Adrenal gland (tissue), 9 donors: ENCODE measurements at regions not wholly inside any gene's neighbourhood (a gene's known extent, or its start where the extent isn't known, plus 50 kb on each side); places are given as distances from the start of the nearest gene placed in this dataset.

Source experiments
- DNase-seq, 7 donors: peaks; one replicate each; pipeline ENCODE4 v3.0.0-alpha.2; 2019 to 2020
- H3K27ac ChIP-seq, 5 donors: fragments of 200-600 bp; sonication (generic) in 4 of 5; 1 replicate in 3 of 5; 2 replicates in 2 of 5; pipeline versions ENCODE4 v1.5.1 to v1.8.0; 2016 to 2020; ENCODE audit warnings: mild to moderate bottlenecking in 1 of 5
- H3K27me3 ChIP-seq: fragments of 200-600 bp; 2 replicates; pipeline ENCODE4 v1.8.0; 2021
- H3K36me3 ChIP-seq, 2 donors: fragments of 200-600 bp; replicated peaks in 1 of 2; 1 replicate in 1 of 2; 2 replicates in 1 of 2; pipeline versions ENCODE4 v1.5.1 to v1.8.0; 2018 to 2022
- H3K4me1 ChIP-seq, 2 donors: fragments of 200-600 bp; replicated peaks in 1 of 2; 1 replicate in 1 of 2; 2 replicates in 1 of 2; pipeline versions ENCODE4 v1.5.1 to v1.8.0; 2018 to 2021
- H3K4me3 ChIP-seq, 4 donors: fragments of 200-600 bp; sonication (generic) in 3 of 4; one replicate each; pipeline ENCODE4 v1.5.1; 2016 to 2018
- H3K9me3 ChIP-seq, 3 donors: fragments of 200-600 bp; sonication (generic) in 1 of 3; replicated peaks in 1 of 3; 1 replicate in 2 of 3; 2 replicates in 1 of 3; pipeline versions ENCODE4 v1.5.1 to v1.8.0; 2016 to 2021
- CTCF ChIP-seq, 6 experiments: fragments of 450-650 bp in 4 of 6; fragments of 200-600 bp in 2 of 6; sonication (generic) in 1 of 6; IDR thresholded peaks; 1 replicate in 5 of 6; 2 replicates in 1 of 6; pipeline versions ENCODE4 v1.5.1 to v1.8.0; 2016 to 2021; ENCODE audit warnings: antibody characterized with exemption in 6 of 6, mild to moderate bottlenecking in 2 of 6, moderate library complexity in 1 of 6
- POLR2A ChIP-seq, 2 donors: fragments of 450-650 bp; IDR thresholded peaks; one replicate each; pipeline ENCODE4 v1.6.1; 2017; ENCODE audit warnings: antibody characterized with exemption in 2 of 2, mild to moderate bottlenecking in 2 of 2, moderate library complexity in 1 of 2
- WGBS, 4 donors: extraction: QIAGEN DNeasy Blood & Tissue Kit in 2 of 4; methylation state at CpG; one replicate each; pipeline versions ENCODE4 v1.1.5 to v1.1.7; 2013 to 2017; 5-methylcytosine and 5-hydroxymethylcytosine counted together
- intact Hi-C, 2 donors: fragments of 100-400 bp; cut with DNase I; formaldehyde crosslinking; loops; one replicate each; pipeline versions ENCODE4 v1.14.1 to v1.15.0; 2022 to 2023
- donor health status: healthy with polysubstance abuse.
- donor health status: Bipolar disorder and iron deficiency.
- donor health status: DM: yes; HTN: yes; CAD: no.
- donor health status: DM: no; HTN: no; CAD: no.
- donor health status: DM: no; HTN: no; CAD: no.

GRCh38 chr2:129490641-129491040, 488.8 kb upstream of the RAB6C start:
- Histone ChIP-seq H3K27ac (no peak overlapping the region), H3K27me3 (no peaks in the 10 kb centered on the region), H3K9me3 (no peaks in the 10 kb centered on the region), H3K4me3 (no peak overlapping the region), H3K4me1 (no peaks in the 10 kb centered on the region), H3K36me3 (no peaks in the 10 kb centered on the region)
- intact Hi-C loops, result no loop called here
- WGBS, 4 donors, result 68 to 79% (median 74%) methylated on average over 6 to 7 of the region's 7 CpGs
- no peak for DNase-seq
- no peak for TF ChIP-seq POLR2A (IDR thresholded peaks at IDR 0.05)
- no peak for TF ChIP-seq CTCF (IDR thresholded peaks at IDR 0.05)

- WGBS, 4 donors, result 6 to 17% (median 11%) methylated on average over 2 of the region's 2 CpGs
Observed at GRCh38 chr2:129491308-129491707, 488.2 kb upstream of the RAB6C start.

GRCh38 chr2:129492548-129492947, 486.9 kb upstream of the RAB6C start:
- Histone ChIP-seq H3K9me3 (no peaks in the 10 kb centered on the region), H3K27ac (no peak overlapping the region), H3K4me3 (no peak overlapping the region), H3K36me3 (no peaks in the 10 kb centered on the region), H3K4me1 (no peaks in the 10 kb centered on the region), H3K27me3 (no peaks in the 10 kb centered on the region)
- WGBS, 4 donors, result 72 to 84% (median 75%) methylated on average over 3 to 4 of the region's 4 CpGs
- intact Hi-C loops, result no loop called here
- DNase-seq, result no peak
- no peak for TF ChIP-seq CTCF (IDR thresholded peaks at IDR 0.05)

More at GRCh38 chr2:129491308-129491707, 488.2 kb upstream of the RAB6C start:
- Histone ChIP-seq H3K27ac (no peak overlapping the region), H3K36me3 (no peaks in the 10 kb centered on the region), H3K4me3 (no peak overlapping the region), H3K9me3 (no peaks in the 10 kb centered on the region), H3K4me1 (no peaks in the 10 kb centered on the region), H3K27me3 (no peaks in the 10 kb centered on the region)
- DNase-seq, result no peak
- TF ChIP-seq CTCF (IDR thresholded peaks at IDR 0.05) (no peak), POLR2A (IDR thresholded peaks at IDR 0.05) (no peak)
- intact Hi-C loops, result no loop called here

- no peak for DNase-seq
- no peak overlapping the region for H3K27ac ChIP-seq
- no peak for TF ChIP-seq CTCF (IDR thresholded peaks at IDR 0.05)
- TF ChIP-seq POLR2A (IDR thresholded peaks at IDR 0.05), result no peak
- H3K4me3 ChIP-seq, result no peak overlapping the region
- H3K4me1 ChIP-seq, result no peaks in the 10 kb centered on the region
- H3K9me3 ChIP-seq, result no peaks in the 10 kb centered on the region
- H3K36me3 ChIP-seq, result no peaks in the 10 kb centered on the region
- intact Hi-C loops, result no loop called here
- no peaks in the 10 kb centered on the region for H3K27me3 ChIP-seq
- 40 to 53% (median 50%) methylated on average over 2 of the region's 2 CpGs for WGBS, 4 donors
Observed at GRCh38 chr2:129499747-129500146, 479.7 kb upstream of the RAB6C start.
